ENCODE measurements at regions not wholly inside any gene's neighbourhood (a gene's known extent, or its start where the extent isn't known, plus 50 kb on each side); places are given as distances from the start of the nearest gene placed in this dataset.

DNA sequence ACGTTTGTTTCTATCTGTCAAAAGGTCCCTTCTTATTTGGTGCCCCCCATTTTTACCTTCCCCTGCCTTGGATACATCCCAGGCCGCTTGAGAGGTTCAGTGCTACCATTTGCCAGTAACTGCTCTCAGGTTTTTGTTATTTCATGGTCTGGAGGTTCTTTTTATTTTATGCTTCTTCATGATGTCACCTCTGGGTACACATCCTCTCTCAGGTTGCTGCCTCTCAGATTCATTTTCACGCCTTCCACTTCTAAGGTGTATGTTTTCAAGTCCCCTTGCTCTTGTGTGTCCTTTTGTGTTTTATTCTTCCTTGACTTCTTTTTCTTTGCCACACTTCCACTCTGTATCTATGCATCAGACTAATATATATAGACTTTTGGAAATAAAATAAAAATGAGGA, 640.1 kb upstream of the AADAT start (continued):
- TF ChIP-seq POLR2AphosphoS5 (IDR thresholded peaks at IDR 0.05; ENCODE audit: low read depth) = no peak
- no peak for TF ChIP-seq CREB1 (CRISPR knock-in tag; IDR thresholded peaks at IDR 0.05; ENCODE audit: low read depth)
- no peak for TF ChIP-seq ZNF114 (CRISPR knock-in tag; IDR thresholded peaks at IDR 0.05)

DNA sequence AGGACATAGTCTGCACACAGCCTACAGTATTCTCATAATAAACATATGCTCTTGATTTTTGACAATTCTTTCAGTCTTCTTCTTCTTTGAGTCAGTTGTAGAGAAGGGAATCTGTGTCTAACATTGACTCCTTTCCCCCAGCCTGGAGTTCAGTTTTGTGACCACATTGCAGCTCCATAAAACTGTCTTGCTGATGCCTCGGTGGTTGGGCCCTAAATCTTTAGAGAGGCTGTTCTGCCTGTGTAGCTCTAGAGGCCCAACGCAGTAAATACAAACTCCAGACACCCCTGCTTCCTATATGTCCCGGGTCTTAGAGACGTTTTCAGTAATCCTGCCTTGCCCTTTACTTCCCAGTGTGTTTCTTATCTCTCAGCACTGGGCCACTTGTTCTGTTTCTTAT, 639.5 kb upstream of the AADAT start:
- no peak overlapping the region for H2AFZ ChIP-seq
- H3K9me3 Mint-ChIP-seq = no peaks in the 10 kb centered on the region
- no peak overlapping the region for H3K4me3 Mint-ChIP-seq
- no peaks in the 10 kb centered on the region for H3K36me3 Mint-ChIP-seq (ENCODE audit: low read depth)
- no peaks in the 10 kb centered on the region for H3K4me1 ChIP-seq (ENCODE audit: insufficient read depth)
- no peaks in the 10 kb centered on the region for H3K79me2 ChIP-seq (replicated peaks; ENCODE audit: insufficient read depth)
- DNase-seq (ENCODE audit: low spot score) (no peak), ATAC-seq (no peak)
- H4K20me1 ChIP-seq (replicated peaks; ENCODE audit: insufficient read depth) = no peaks in the 10 kb centered on the region
- no peaks in the 10 kb centered on the region for H3K27me3 Mint-ChIP-seq (ENCODE audit: insufficient read depth, low read depth, poor library complexity)
- no peak overlapping the region for H3K4me2 ChIP-seq
- no peak overlapping the region for H3K4me3 ChIP-seq
- no peaks in the 10 kb centered on the region for H3K4me1 Mint-ChIP-seq
- no peaks in the 10 kb centered on the region for H3K27me3 ChIP-seq (ENCODE audit: insufficient read depth)
- no peak overlapping the region for H3K27ac ChIP-seq (ENCODE audit: low read depth)
- no peaks in the 10 kb centered on the region for H3K36me3 ChIP-seq (ENCODE audit: insufficient read depth)
- H3K9me2 ChIP-seq (ENCODE audit: insufficient read depth) = no peaks in the 10 kb centered on the region
- no peak overlapping the region for H3K27ac Mint-ChIP-seq
- TF ChIP-seq NANOG (IDR thresholded peaks at IDR 0.05; ENCODE audit: borderline replicate concordance) = no peak
- no peak for TF ChIP-seq ZNF462 (CRISPR knock-in tag; IDR thresholded peaks at IDR 0.05)
- no peak for TF ChIP-seq ZNF114 (CRISPR knock-in tag; IDR thresholded peaks at IDR 0.05)
- no peak for TF ChIP-seq POLR2AphosphoS5 (IDR thresholded peaks at IDR 0.05; ENCODE audit: low read depth)
- TF ChIP-seq, protein P1, sequence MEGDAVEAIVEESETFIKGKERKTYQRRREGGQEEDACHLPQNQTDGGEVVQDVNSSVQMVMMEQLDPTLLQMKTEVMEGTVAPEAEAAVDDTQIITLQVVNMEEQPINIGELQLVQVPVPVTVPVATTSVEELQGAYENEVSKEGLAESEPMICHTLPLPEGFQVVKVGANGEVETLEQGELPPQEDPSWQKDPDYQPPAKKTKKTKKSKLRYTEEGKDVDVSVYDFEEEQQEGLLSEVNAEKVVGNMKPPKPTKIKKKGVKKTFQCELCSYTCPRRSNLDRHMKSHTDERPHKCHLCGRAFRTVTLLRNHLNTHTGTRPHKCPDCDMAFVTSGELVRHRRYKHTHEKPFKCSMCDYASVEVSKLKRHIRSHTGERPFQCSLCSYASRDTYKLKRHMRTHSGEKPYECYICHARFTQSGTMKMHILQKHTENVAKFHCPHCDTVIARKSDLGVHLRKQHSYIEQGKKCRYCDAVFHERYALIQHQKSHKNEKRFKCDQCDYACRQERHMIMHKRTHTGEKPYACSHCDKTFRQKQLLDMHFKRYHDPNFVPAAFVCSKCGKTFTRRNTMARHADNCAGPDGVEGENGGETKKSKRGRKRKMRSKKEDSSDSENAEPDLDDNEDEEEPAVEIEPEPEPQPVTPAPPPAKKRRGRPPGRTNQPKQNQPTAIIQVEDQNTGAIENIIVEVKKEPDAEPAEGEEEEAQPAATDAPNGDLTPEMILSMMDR (conservative IDR thresholded peaks at IDR 0.05; ENCODE audit: low read depth in 2 of 2) = no peak
- no peaks in the 10 kb centered on the region for H3F3A ChIP-seq (replicated peaks; ENCODE audit: low read depth)

All from GM23338 (cell line).